PC-3 (cell line): ENCODE measurements at regions not wholly inside any gene's neighbourhood (a gene's known extent, or its start where the extent isn't known, plus 50 kb on each side); places are given as distances from the start of the nearest gene placed in this dataset.

Source experiments
- ATAC-seq: fragments of 200-7000 bp; cut with Tn5 transposase; 2 replicates; pipeline ENCODE4 v1.9.1; 2020; ENCODE audit warnings: mild to moderate bottlenecking, moderate library complexity
- BruUV-seq: library from RNA; stranded (reverse); fragments of 400-500 nt; replicated peaks from 2 replicates; lab custom pipeline; 2021; lab: Mats Ljungman, UMichigan
- CTCF ChIA-PET: fragments of 300-600 bp; sonication (Branson Sonifier 250); formaldehyde crosslinking; loops from one replicate; lab custom pipeline; 2022; ENCODE audit warnings: antibody characterized with exemption; lab: Charles Lee
- POLR2A ChIA-PET: fragments of 300-600 bp; sonication (Branson Sonifier 250); formaldehyde crosslinking; loops from one replicate; lab custom pipeline; 2022; ENCODE audit warnings: antibody characterized with exemption; ENCODE audit not compliant: unreplicated experiment; lab: Charles Lee
- DNase-seq: peaks from one replicate; pipeline ENCODE4 v3.0.0-alpha.2; 2015
- H2AFZ ChIP-seq: fragments of 300-600 bp; sonication (generic); 2 replicates; pipeline ENCODE4 v1.6.0; 2016; ENCODE audit warnings: antibody characterized with exemption, low read length
- H3F3A ChIP-seq: fragments of 300-600 bp; sonication (generic); one replicate; pipeline ENCODE4 v1.6.0; 2017; ENCODE audit warnings: antibody characterized with exemption, low read length, control low read depth, mild to moderate bottlenecking; ENCODE audit not compliant: unreplicated experiment
- H3K27ac ChIP-seq: fragments of 300-600 bp; sonication (generic); 2 replicates; pipeline ENCODE4 v1.5.1; 2016; ENCODE audit warnings: mild to moderate bottlenecking, low read length
- H3K27me3 ChIP-seq: fragments of 300-600 bp; sonication (generic); 2 replicates; pipeline ENCODE4 v1.6.1; 2016; ENCODE audit warnings: low read length, mixed read lengths
- H3K36me3 ChIP-seq: fragments of 300-600 bp; sonication (generic); 2 replicates; pipeline ENCODE4 v1.6.1; 2016; ENCODE audit warnings: low read depth, mixed run types, low read length, mixed read lengths
- H3K4me1 ChIP-seq: fragments of 300-600 bp; sonication (generic); 2 replicates; pipeline ENCODE4 v1.5.1; 2016; ENCODE audit warnings: low read length; ENCODE audit not compliant: insufficient read depth
- H3K4me2 ChIP-seq: fragments of 300-600 bp; sonication (generic); 2 replicates; pipeline ENCODE4 v1.6.0; 2016; ENCODE audit warnings: low read length
- H3K4me3 ChIP-seq: fragments of 300-600 bp; sonication (generic); 2 replicates; pipeline ENCODE4 v1.5.1; 2016; ENCODE audit warnings: mild to moderate bottlenecking, low read length, mixed read lengths
- H3K79me2 ChIP-seq: fragments of 300-600 bp; sonication (generic); 2 replicates; pipeline ENCODE4 v1.6.1; 2017; ENCODE audit warnings: low read length, mixed read lengths
- H3K9ac ChIP-seq: fragments of 300-600 bp; sonication (generic); 2 replicates; pipeline ENCODE4 v1.6.0; 2016; ENCODE audit warnings: mild to moderate bottlenecking, low read length
- H3K9me2 ChIP-seq: fragments of 300-600 bp; sonication (generic); replicated peaks from 2 replicates; pipeline ENCODE4 v1.6.1; 2016; ENCODE audit warnings: mixed run types, low read length, mixed read lengths
- H3K9me3 ChIP-seq: fragments of 300-600 bp; sonication (generic); 2 replicates; pipeline ENCODE4 v1.6.1; 2016; ENCODE audit warnings: low read length, mixed read lengths
- H4K20me1 ChIP-seq: fragments of 300-600 bp; sonication (generic); 2 replicates; pipeline ENCODE4 v1.6.1; 2016; ENCODE audit warnings: low read length, mixed read lengths
- EZH2 ChIP-seq: fragments of 300-600 bp; sonication (generic); IDR thresholded peaks from one replicate; pipeline ENCODE4 v1.6.1; 2017; ENCODE audit warnings: antibody characterized with exemption, mild to moderate bottlenecking, low read length; ENCODE audit not compliant: unreplicated experiment
- EZH2phosphoT487 ChIP-seq: fragments of 300-600 bp; sonication (generic); IDR thresholded peaks from 2 replicates; pipeline ENCODE4 v1.6.1; 2018; ENCODE audit warnings: mild to moderate bottlenecking, antibody characterized with exemption, low read length, borderline replicate concordance
- intact Hi-C: fragments of 100-400 bp; cut with micrococcal nuclease; formaldehyde crosslinking; loops from 2 replicates; pipeline ENCODE4 v1.9.0; 2023
- TF ChIP-seq, protein P1 (sequence below): fragments of 300-600 bp; sonication (generic); conservative IDR thresholded peaks from 2 replicates; pipeline ENCODE4 v1.5.1; 2017; ENCODE audit warnings: antibody characterized with exemption, low read depth, mild to moderate bottlenecking, low read length

DNA sequence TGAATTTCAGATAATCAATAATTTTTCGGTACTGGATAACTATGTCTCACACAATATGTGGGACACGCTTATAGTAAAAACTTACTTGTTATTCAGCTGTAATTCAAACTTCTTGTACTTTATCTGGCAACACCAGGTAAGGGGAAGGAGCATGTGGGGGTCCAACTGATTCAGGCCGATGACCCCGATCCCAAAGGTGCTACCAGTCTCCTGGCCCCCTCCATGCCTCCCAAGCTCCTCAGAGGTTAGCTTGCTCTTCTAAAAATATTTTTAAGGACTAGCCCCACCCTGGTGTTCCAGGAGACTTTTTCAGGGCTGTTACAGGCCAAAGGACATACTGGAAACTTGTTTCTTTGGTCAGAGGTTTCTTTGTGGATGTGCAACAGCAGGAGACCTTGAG is 61.8 kb upstream of the ALX4 start:
- no peak overlapping the region for H3K4me3 ChIP-seq
- no peak overlapping the region for H3K9ac ChIP-seq
- BruUV-seq = no TSS peak
- no peak overlapping the region for H3K27ac ChIP-seq
- DNase-seq (no peak), ATAC-seq (no peak)
- no peaks in the 10 kb centered on the region for H3K9me2 ChIP-seq
- peaks cover 6% of the 10 kb centered on the region; the same call in 1 of the 2 replicates for H3K27me3 ChIP-seq
- no peaks in the 10 kb centered on the region for H3K9me3 ChIP-seq
- H3F3A ChIP-seq = no peaks in the 10 kb centered on the region
- POLR2A ChIA-PET = no interaction called here
- no peaks in the 10 kb centered on the region for H3K36me3 ChIP-seq
- H2AFZ ChIP-seq = no peak overlapping the region
- CTCF ChIA-PET = no interaction called here
- no peak overlapping the region for H3K4me2 ChIP-seq
- H4K20me1 ChIP-seq = no peaks in the 10 kb centered on the region
- TF ChIP-seq, protein P1, sequence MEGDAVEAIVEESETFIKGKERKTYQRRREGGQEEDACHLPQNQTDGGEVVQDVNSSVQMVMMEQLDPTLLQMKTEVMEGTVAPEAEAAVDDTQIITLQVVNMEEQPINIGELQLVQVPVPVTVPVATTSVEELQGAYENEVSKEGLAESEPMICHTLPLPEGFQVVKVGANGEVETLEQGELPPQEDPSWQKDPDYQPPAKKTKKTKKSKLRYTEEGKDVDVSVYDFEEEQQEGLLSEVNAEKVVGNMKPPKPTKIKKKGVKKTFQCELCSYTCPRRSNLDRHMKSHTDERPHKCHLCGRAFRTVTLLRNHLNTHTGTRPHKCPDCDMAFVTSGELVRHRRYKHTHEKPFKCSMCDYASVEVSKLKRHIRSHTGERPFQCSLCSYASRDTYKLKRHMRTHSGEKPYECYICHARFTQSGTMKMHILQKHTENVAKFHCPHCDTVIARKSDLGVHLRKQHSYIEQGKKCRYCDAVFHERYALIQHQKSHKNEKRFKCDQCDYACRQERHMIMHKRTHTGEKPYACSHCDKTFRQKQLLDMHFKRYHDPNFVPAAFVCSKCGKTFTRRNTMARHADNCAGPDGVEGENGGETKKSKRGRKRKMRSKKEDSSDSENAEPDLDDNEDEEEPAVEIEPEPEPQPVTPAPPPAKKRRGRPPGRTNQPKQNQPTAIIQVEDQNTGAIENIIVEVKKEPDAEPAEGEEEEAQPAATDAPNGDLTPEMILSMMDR = no peak
- TF ChIP-seq EZH2 = no peak
- TF ChIP-seq EZH2phosphoT487 = no peak
- H3K79me2 ChIP-seq = no peaks in the 10 kb centered on the region
- intact Hi-C loops = no loop called here
- no peaks in the 10 kb centered on the region for H3K4me1 ChIP-seq

DNA sequence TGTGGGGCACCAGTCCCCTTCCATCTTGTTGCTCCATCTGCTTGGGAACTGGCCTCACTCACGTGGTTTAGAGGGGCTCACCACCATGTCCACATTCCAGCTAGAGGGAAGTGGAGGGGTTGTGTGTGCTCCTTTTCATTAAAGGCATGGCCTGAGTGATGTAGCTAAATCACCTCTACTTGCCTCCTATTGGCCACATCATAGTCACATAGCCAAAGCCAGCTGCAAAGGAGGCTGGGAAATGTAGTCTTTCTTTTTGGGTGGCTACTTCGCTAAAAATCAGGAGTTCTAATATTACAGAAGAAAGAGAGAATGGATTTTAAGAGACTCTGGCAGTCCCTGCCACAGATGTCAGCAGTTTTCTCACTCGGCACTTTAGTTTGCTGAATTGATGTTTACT is 63.0 kb upstream of the ALX4 start:
- Histone ChIP-seq H3K9me3 (no peaks in the 10 kb centered on the region), H3K4me3 (no peak overlapping the region), H3K4me1 (no peaks in the 10 kb centered on the region), H3K79me2 (no peaks in the 10 kb centered on the region), H3K27ac (no peak overlapping the region), H3K4me2 (no peak overlapping the region), H3K9me2 (no peaks in the 10 kb centered on the region), H4K20me1 (no peaks in the 10 kb centered on the region), H3K27me3 (peaks cover 6% of the 10 kb centered on the region; the same call in 1 of the 2 replicates), H3F3A (no peaks in the 10 kb centered on the region), H3K36me3 (no peaks in the 10 kb centered on the region), H2AFZ (no peak overlapping the region), H3K9ac (no peak overlapping the region)
- ATAC-seq (no peak), DNase-seq (no peak)
- POLR2A ChIA-PET = no interaction called here
- no TSS peak for BruUV-seq
- CTCF ChIA-PET = no interaction called here
- TF ChIP-seq EZH2phosphoT487 (no peak), EZH2 (no peak)
- TF ChIP-seq, protein P1 = no peak
- intact Hi-C loops = no loop called here

DNA sequence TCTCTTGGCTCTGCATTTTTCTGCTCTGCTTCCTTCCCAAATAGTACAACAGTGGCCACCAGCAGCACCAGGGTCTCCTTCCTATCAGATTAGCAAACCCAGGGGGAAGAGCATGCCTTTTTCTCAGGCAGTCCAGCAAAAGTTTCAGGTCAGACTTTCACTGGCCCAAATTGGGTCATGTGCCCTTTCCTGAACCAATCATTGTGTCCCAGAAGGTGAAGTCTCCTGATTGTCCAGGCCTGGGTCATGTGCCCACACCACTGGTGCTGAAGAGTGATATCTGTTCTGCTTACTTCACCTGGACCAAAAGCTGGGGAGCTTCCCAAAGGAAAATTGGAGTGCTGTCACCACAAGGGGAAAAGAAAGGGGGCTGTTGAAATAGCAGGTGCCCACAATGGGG is 64.1 kb upstream of the ALX4 start:
- H3K4me1 ChIP-seq = no peaks in the 10 kb centered on the region
- no peaks in the 10 kb centered on the region for H3K79me2 ChIP-seq
- no peaks in the 10 kb centered on the region for H4K20me1 ChIP-seq
- H3K36me3 ChIP-seq = no peaks in the 10 kb centered on the region
- H3K27ac ChIP-seq = no peak overlapping the region
- no peak overlapping the region for H3K9ac ChIP-seq
- H3K27me3 ChIP-seq = peaks cover 6% of the 10 kb centered on the region; the same call in 1 of the 2 replicates
- no peak overlapping the region for H3K4me2 ChIP-seq
- ATAC-seq (no peak), DNase-seq (no peak)
- BruUV-seq = no TSS peak
- ChIA-PET CTCF (no interaction called here), POLR2A (no interaction called here)
- H3K9me3 ChIP-seq = no peaks in the 10 kb centered on the region
- TF ChIP-seq, protein P1 = no peak
- no peak for TF ChIP-seq EZH2phosphoT487
- no peak for TF ChIP-seq EZH2
- no peaks in the 10 kb centered on the region for H3K9me2 ChIP-seq
- no peak overlapping the region for H3K4me3 ChIP-seq
- intact Hi-C loops = no loop called here
- H3F3A ChIP-seq = no peaks in the 10 kb centered on the region
- no peak overlapping the region for H2AFZ ChIP-seq
